Breast epithelium (tissue), 3 donors: ENCODE measurements at regions not wholly inside any gene's neighbourhood (a gene's known extent, or its start where the extent isn't known, plus 50 kb on each side); places are given as distances from the start of the nearest gene placed in this dataset.

Source experiments
- POLR2A ChIP-seq: fragments of 450-650 bp; IDR thresholded peaks from one replicate; pipeline ENCODE4 v1.6.1; 2016; ENCODE audit warnings: antibody characterized with exemption, mild to moderate bottlenecking, moderate library complexity
- POLR2AphosphoS5 ChIP-seq, 3 donors: sonication (generic); formaldehyde crosslinking; IDR thresholded peaks; one replicate each; pipeline ENCODE4 v1.6.1; 2017; ENCODE audit warnings: antibody characterized with exemption in 3 of 3
- TF ChIP-seq, protein P1 (sequence below), 3 donors: fragments of 450-650 bp; IDR thresholded peaks; one replicate each; pipeline ENCODE4 v1.5.1; 2016 to 2017; ENCODE audit warnings: antibody characterized with exemption in 3 of 3, mild to moderate bottlenecking in 3 of 3, moderate library complexity in 3 of 3

DNA sequence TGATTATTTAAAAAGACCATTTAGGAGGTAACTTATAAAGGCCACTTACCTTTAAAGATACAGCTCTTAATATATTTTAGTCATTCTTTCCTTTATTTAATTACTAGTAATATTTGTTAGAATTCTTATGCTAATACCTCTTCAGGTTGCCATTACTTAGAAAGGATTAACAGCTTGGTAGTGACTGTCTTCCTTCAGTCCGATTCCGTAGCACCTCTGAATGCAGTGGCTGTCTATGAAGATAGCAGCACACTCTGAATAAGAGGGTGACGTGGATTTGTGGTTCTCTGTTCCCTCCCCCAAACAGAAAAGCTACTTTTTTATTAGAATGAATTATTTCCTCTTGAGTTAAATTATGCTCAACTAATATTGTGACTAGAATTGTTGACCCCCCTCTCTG, 92.6 kb upstream of the TENM3 start:
- TF ChIP-seq POLR2AphosphoS5 (IDR thresholded peaks at IDR 0.05): no peak
- TF ChIP-seq, protein P1, sequence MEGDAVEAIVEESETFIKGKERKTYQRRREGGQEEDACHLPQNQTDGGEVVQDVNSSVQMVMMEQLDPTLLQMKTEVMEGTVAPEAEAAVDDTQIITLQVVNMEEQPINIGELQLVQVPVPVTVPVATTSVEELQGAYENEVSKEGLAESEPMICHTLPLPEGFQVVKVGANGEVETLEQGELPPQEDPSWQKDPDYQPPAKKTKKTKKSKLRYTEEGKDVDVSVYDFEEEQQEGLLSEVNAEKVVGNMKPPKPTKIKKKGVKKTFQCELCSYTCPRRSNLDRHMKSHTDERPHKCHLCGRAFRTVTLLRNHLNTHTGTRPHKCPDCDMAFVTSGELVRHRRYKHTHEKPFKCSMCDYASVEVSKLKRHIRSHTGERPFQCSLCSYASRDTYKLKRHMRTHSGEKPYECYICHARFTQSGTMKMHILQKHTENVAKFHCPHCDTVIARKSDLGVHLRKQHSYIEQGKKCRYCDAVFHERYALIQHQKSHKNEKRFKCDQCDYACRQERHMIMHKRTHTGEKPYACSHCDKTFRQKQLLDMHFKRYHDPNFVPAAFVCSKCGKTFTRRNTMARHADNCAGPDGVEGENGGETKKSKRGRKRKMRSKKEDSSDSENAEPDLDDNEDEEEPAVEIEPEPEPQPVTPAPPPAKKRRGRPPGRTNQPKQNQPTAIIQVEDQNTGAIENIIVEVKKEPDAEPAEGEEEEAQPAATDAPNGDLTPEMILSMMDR (IDR thresholded peaks at IDR 0.05): no peak
- TF ChIP-seq POLR2A: no peak
